ENCODE measurements at regions not wholly inside any gene's neighbourhood (a gene's known extent, or its start where the extent isn't known, plus 50 kb on each side); places are given as distances from the start of the nearest gene placed in this dataset.

DNA sequence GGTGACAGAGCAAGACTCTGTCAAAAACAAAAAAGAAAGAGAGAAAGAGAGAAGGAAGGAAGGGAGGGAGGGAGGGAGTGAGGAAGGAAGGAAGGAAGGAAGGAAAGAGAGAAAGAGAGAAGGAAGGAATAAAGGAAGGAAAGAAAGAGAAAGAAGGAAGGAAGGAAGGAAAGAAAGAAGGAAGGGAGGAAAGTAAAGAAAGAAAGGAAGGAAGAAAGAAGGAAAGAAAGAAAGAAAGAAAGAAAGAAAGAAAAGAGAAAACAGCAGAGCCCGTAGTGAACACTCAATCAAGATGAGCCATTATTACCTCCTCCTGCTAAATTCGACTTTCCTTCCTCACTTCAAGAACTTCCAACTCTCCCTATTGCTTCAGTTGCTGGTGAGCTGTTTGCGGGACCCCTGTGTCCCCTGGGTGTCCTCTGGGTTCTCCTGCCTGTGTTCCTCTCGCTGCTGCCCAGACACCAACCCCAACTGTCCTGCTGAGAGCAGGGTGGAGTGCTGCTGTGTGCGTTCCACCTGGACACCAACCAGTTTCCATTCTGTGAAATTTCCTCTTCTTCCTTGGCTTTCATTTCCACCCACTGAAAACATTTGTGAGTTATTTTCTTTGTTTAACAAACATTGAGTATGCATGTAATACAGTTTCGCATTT, 266.4 kb downstream of the FAM43A start:
- TF ChIP-seq, protein P1, sequence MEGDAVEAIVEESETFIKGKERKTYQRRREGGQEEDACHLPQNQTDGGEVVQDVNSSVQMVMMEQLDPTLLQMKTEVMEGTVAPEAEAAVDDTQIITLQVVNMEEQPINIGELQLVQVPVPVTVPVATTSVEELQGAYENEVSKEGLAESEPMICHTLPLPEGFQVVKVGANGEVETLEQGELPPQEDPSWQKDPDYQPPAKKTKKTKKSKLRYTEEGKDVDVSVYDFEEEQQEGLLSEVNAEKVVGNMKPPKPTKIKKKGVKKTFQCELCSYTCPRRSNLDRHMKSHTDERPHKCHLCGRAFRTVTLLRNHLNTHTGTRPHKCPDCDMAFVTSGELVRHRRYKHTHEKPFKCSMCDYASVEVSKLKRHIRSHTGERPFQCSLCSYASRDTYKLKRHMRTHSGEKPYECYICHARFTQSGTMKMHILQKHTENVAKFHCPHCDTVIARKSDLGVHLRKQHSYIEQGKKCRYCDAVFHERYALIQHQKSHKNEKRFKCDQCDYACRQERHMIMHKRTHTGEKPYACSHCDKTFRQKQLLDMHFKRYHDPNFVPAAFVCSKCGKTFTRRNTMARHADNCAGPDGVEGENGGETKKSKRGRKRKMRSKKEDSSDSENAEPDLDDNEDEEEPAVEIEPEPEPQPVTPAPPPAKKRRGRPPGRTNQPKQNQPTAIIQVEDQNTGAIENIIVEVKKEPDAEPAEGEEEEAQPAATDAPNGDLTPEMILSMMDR (conservative IDR thresholded peaks at IDR 0.05; ENCODE audit: low read length): no peak
- TF ChIP-seq EZH2phosphoT487 (IDR thresholded peaks at IDR 0.05; ENCODE audit: borderline replicate concordance): no peak

Measured in Loucy (cell line).